ENCODE measurements at regions not wholly inside any gene's neighbourhood (a gene's known extent, or its start where the extent isn't known, plus 50 kb on each side); places are given as distances from the start of the nearest gene placed in this dataset.
A peak's percentile ranks its signal among the peaks of the same experiment; 100 is the strongest.

DNA sequence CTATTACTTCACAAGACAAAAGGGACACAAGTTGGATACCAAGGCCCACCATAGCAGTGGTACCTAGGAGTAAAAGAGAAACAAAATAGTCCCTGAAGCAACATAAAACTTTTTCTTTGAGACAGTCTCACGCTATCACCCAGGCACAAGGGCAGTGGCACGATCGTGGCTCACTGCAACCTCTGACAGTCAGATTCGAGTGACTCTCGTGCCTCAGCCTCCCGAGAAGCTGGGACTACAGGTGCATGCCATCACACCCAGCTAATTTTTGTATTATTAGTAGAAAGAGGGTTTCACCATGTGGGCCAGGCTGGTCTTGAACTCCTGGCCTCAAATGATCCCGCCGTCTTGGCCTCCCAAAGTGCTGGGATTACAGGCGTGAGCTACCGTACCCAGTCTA lies 59.0 kb upstream of the KCNMA1 start:
- Mint-ChIP-seq H3K27me3 (no peaks in the 10 kb centered on the region), H3K27ac (no peak overlapping the region), H3K9me3 (peaks cover 0 to 4% (median 0%) of the 10 kb centered on the region in 3 donors), H3K36me3 (no peaks in the 10 kb centered on the region), H3K4me3 (no peak overlapping the region), H3K4me1 (peaks cover 6 to 12% (median 7%) of the 10 kb centered on the region in 3 donors)

DNA sequence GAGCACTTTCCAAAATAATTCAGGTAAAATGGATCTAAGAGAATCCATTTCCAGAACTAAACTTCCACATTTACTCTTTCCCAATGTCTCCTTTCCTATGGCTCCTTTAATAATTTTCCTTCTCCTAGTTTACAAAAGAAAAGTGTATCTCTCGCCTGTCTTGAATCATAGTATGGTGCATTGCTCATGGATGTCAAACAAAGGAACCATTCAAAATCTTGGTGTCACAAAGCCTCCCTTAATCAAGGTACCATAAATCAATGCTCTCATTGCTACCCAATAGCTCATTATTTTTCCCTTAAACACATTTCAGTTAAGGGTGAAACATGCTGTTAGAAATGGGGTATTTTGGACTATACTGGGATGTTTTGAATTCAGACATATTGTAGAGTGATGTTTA lies 57.6 kb upstream of the KCNMA1 start:
- Mint-ChIP-seq H3K4me1 (peaks cover 6 to 12% (median 7%) of the 10 kb centered on the region in 3 donors), H3K36me3 (no peaks in the 10 kb centered on the region), H3K9me3 (peaks cover 0 to 4% (median 0%) of the 10 kb centered on the region in 3 donors), H3K4me3 (no peak overlapping the region), H3K27ac (no peak overlapping the region), H3K27me3 (no peaks in the 10 kb centered on the region)

DNA sequence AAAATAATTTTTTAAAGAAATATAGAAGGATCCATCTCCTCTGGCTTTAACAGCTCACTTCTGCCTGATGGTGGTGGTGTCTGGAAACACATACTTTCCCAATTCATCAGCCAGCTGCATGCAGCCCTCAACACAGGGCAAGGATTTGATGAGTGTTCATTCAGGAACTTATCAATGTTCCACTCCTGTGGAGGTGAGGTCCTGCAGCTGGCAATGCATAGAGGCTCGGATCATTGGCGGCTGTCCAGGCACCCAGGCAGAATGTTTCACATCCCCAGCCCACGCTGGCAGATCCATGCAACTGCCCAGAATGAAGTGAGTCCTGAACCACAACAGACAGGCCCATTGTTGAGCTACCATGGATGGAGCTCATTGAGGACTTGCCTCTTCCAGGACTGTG lies 55.2 kb upstream of the KCNMA1 start:
- no peak overlapping the region for H3K27ac Mint-ChIP-seq
- peaks cover 0 to 1% (median 0%) of the 10 kb centered on the region in 3 donors for H3K4me1 Mint-ChIP-seq
- no peak overlapping the region for H3K4me3 Mint-ChIP-seq
- H3K27me3 Mint-ChIP-seq, result peaks cover 4% of the 10 kb centered on the region
- H3K9me3 Mint-ChIP-seq, result peaks cover 0 to 4% (median 0%) of the 10 kb centered on the region in 3 donors
- no peaks in the 10 kb centered on the region for H3K36me3 Mint-ChIP-seq

DNA sequence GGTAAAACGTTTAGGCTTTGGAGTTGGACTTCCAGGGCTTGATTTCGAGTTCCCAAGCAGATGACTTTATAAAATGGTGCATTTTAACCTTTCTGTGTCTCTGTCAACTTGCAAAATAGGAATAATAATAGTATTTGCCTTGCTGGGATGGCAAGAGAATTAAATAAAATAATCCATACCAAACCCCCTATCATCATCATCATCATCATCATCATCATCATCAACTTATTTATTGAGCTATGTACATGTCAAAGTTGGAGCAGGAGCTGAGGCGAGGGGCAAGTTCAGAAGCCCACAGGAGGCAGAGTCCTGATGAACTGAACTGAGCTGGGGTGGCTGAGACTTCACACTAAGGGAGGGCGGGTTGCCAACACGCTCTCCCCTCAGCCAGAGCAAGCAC lies 51.7 kb upstream of the KCNMA1 start:
- Mint-ChIP-seq H3K27me3 (peaks cover 7% of the 10 kb centered on the region), H3K36me3 (no peaks in the 10 kb centered on the region), H3K27ac (no peak overlapping the region), H3K9me3 (peaks cover 0 to 4% (median 0%) of the 10 kb centered on the region in 3 donors), H3K4me1 (peaks cover 0 to 1% (median 0%) of the 10 kb centered on the region in 3 donors), H3K4me3 (no peak overlapping the region)

DNA sequence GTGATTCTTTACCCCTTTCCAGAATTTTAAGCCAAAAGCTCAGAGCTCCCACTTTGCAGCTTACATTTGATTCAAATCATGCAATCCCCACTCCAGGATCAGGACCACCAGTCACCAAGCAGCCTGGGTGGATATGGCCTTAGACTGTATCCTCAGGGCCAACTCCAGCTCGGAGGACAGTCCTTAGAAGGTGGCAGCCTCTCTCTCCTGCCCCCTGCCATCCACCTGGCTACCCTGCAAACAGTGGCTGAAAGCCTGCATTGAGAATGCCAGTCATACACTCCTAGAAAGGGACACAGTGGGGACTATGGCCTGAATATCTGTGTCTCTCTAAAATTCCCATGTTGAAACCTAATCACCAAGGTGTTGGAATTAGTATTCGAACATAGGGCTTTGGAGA lies 50.0 kb upstream of the KCNMA1 start:
- Mint-ChIP-seq H3K36me3 (no peaks in the 10 kb centered on the region), H3K4me1 (peaks cover 0 to 2% (median 0%) of the 10 kb centered on the region in 3 donors), H3K27ac (peak overlapping the region in 1 of 3 donors; percentile 51), H3K9me3 (no peaks in the 10 kb centered on the region), H3K27me3 (peaks cover 7% of the 10 kb centered on the region), H3K4me3 (no peak overlapping the region)
